Colonic mucosa (tissue), 4 donors: ENCODE measurements at regions not wholly inside any gene's neighbourhood (a gene's known extent, or its start where the extent isn't known, plus 50 kb on each side); places are given as distances from the start of the nearest gene placed in this dataset.
"Not testable (repeated sequence)": the region's sequence is repeated elsewhere in the genome, so short reads cannot be mapped to it uniquely, and the experiment has no call there.

Experiments
- DNase-seq: peaks from one replicate; pipeline ENCODE4 v3.0.0-alpha.2; 2020
- H3K27ac ChIP-seq: fragments of 200-600 bp; one replicate; pipeline ENCODE4 v1.8.0; 2021
- H3K27me3 ChIP-seq: fragments of 200-600 bp; one replicate; pipeline ENCODE4 v1.8.0; 2021
- H3K36me3 ChIP-seq: fragments of 200-600 bp; one replicate; pipeline ENCODE4 v1.8.0; 2021
- H3K4me1 ChIP-seq: fragments of 200-600 bp; one replicate; pipeline ENCODE4 v1.8.0; 2021; ENCODE audit warnings: mild to moderate bottlenecking
- H3K4me3 ChIP-seq: fragments of 200-600 bp; one replicate; pipeline ENCODE4 v1.8.0; 2021
- H3K9ac ChIP-seq, 2 donors: one replicate each; pipeline ENCODE4 v1.7.0; 2013; ENCODE audit warnings: control low read depth in 2 of 2, low read depth in 2 of 2, low read length in 2 of 2
- H3K9me3 ChIP-seq: fragments of 200-600 bp; one replicate; pipeline ENCODE4 v1.8.0; 2021
- intact Hi-C: fragments of 100-400 bp; cut with DNase I; formaldehyde crosslinking; loops from one replicate; pipeline ENCODE4 v1.14.1; 2022
- TF ChIP-seq, protein P1 (sequence below): fragments of 200-600 bp; IDR thresholded peaks from one replicate; pipeline ENCODE4 v1.8.0; 2022; ENCODE audit warnings: antibody characterized with exemption, mild to moderate bottlenecking
- donor health status: healthy.
- donor health status: DM: no; HTN: no; CAD: no.
- donor health status: DM: no; HTN: no; CAD: no.

DNA sequence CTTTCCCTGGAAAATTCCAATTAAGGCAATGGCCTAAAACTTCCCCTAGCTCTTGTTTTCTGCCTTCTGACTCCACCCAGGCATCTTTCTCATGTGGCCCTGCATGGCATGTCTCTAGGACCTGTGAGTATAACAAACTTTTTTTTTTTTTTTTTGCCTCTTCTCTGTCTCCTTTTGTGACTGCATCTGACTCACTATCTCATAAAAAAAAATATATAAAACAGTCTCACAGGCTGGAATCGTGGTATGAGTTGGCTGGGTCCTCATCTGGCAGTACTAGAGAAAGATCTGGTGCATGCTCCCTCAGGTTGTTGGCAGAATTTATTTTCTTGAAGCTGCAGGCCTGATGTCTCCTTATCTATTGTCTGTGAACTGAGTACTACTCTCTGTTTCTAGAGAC, 313.9 kb downstream of the TECRL start:
- intact Hi-C loops, result no loop called here

DNA sequence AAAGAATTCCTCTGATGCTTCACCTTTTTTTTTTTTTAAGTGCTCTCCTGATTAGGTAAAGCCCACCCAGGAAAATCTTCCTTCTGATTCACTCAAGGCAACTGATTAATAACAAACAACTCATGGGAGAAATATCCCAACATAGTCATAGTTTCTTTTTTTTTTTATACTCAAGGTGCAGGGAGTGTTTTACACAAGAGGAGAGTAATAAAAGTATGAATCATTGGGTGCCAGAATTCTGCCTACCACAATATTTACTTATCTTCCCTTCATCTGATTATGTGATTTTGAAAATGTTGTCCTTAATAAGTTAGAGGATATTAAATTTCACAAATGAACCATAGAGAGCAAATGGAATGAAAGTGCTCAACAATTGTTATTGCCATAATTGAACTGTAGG, 329.9 kb downstream of the TECRL start:
- Histone ChIP-seq H3K9ac (no peak overlapping the region), H3K9me3 (no peaks in the 10 kb centered on the region), H3K27me3 (no peaks in the 10 kb centered on the region), H3K4me1 (no peaks in the 10 kb centered on the region), H3K27ac (no peak overlapping the region), H3K36me3 (no peaks in the 10 kb centered on the region), H3K4me3 (no peak overlapping the region)
- TF ChIP-seq, protein P1, sequence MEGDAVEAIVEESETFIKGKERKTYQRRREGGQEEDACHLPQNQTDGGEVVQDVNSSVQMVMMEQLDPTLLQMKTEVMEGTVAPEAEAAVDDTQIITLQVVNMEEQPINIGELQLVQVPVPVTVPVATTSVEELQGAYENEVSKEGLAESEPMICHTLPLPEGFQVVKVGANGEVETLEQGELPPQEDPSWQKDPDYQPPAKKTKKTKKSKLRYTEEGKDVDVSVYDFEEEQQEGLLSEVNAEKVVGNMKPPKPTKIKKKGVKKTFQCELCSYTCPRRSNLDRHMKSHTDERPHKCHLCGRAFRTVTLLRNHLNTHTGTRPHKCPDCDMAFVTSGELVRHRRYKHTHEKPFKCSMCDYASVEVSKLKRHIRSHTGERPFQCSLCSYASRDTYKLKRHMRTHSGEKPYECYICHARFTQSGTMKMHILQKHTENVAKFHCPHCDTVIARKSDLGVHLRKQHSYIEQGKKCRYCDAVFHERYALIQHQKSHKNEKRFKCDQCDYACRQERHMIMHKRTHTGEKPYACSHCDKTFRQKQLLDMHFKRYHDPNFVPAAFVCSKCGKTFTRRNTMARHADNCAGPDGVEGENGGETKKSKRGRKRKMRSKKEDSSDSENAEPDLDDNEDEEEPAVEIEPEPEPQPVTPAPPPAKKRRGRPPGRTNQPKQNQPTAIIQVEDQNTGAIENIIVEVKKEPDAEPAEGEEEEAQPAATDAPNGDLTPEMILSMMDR, result no peak
- no peak for DNase-seq
- intact Hi-C loops, result no loop called here

More for the DNA sequence above, 313.9 kb downstream of the TECRL start:
- no peaks in the 10 kb centered on the region for H3K27me3 ChIP-seq
- H3K9ac ChIP-seq, result no peak overlapping the region
- H3K36me3 ChIP-seq, result no peaks in the 10 kb centered on the region
- H3K4me3 ChIP-seq, result no peak overlapping the region
- no peaks in the 10 kb centered on the region for H3K9me3 ChIP-seq
- TF ChIP-seq, protein P1, result no peak
- no peaks in the 10 kb centered on the region for H3K4me1 ChIP-seq
- no peak overlapping the region for H3K27ac ChIP-seq
- DNase-seq, result no peak

DNA sequence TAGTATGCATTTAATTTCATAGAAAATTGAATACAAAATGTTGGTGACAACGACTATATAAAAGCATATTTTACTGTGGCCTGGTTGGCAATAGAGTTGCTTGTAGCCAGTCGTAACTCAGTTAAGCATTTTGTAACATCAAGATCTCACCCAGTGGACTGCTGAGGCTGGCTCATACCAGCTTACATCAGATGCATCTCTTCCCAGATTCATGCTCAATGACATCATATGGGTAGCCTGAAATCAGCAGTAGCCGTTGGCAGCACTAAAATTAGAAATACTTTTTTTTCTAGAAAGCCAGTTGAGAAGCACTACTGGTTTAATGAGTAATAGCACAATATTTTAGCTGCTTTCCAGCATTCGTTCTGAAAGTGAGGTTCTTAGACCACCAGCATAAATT, 341.2 kb downstream of the TECRL start:
- TF ChIP-seq, protein P1, result no peak
- no peak overlapping the region for H3K9ac ChIP-seq

DNA sequence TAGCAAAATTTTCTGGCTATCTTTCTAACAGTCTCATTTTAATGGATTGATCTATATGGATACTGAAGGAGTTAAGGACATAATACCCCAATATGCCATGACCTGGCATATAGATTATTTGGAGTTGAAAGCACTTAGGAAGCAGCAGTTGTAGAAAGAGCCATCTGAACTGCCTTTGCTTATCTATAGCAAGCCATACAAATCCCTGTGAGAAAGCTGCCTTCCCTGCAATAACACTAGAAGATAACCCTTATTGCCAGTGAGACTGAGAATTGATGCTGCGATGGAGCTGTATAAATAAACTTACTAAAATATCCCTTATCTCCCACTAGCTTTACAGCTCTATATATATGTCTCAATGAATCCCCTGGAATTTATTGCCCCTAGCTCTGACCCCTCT, 346.3 kb downstream of the TECRL start:
- Histone ChIP-seq H3K27me3 (no peaks in the 10 kb centered on the region), H3K27ac (no peak overlapping the region), H3K4me1 (no peaks in the 10 kb centered on the region), H3K4me3 (no peak overlapping the region), H3K9me3 (no peaks in the 10 kb centered on the region), H3K36me3 (no peaks in the 10 kb centered on the region), H3K9ac (no peak overlapping the region)
- intact Hi-C loops, result no loop called here
- TF ChIP-seq, protein P1, result no peak
- no peak for DNase-seq

More for the DNA sequence above, 341.2 kb downstream of the TECRL start:
- intact Hi-C loops, result no loop called here
- Histone ChIP-seq H3K4me3 (no peak overlapping the region), H3K4me1 (no peaks in the 10 kb centered on the region), H3K9me3 (no peaks in the 10 kb centered on the region), H3K36me3 (no peaks in the 10 kb centered on the region), H3K27me3 (no peaks in the 10 kb centered on the region), H3K27ac (no peak overlapping the region)
- no peak for DNase-seq

DNA sequence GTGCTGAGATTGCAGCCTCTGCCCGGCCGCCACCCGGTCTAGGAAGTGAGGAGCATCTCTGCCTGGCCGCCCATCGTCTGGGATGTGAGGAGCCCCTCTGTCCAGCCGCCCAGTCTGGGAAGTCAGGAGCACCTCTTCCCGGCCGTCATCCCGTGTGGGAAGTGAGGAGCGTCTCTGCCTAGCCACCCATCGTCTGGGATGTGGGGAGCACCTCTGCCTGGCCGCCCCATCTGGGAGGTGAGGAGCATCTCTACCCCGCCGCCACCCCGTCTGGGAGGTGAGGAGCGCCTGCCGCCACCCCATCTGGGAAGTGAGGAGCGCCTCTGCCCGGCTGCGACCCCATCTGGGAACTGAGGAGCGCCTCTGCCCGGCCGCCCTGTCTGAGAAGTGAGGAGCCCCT, 372.2 kb downstream of the TECRL start:
- DNase-seq, intact Hi-C loops, H3K4me1 ChIP-seq, H3K4me3 ChIP-seq, H3K27ac ChIP-seq, H3K9me3 ChIP-seq, H3K27me3 ChIP-seq, H3K36me3 ChIP-seq, H3K9ac ChIP-seq: not testable (repeated sequence)

DNA sequence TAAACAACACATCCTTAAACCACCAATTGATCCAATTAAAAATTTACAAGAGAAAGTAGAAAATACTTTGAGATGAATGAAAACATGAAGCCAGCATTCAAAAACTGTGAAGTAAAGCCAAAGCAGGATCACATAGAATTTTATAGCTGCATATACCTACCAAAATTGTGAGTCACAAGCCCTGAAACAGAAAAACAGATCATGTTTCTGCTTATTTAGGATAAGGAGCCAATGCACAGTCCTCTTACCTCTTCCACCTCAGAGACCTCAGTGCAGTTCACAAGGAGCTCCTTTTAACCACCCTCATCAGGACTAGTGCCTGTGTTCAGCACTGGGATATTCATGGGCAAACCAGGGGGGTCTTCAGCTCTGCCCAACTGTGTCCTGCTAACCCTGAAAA, 386.7 kb downstream of the TECRL start:
- H3K36me3 ChIP-seq, result no peaks in the 10 kb centered on the region
- no peak overlapping the region for H3K4me3 ChIP-seq
- H3K4me1 ChIP-seq, result no peaks in the 10 kb centered on the region
- H3K27ac ChIP-seq, result no peak overlapping the region
- no peak overlapping the region for H3K9ac ChIP-seq
- intact Hi-C loops, result no loop called here
- H3K9me3 ChIP-seq, result no peaks in the 10 kb centered on the region
- TF ChIP-seq, protein P1, result no peak
- no peaks in the 10 kb centered on the region for H3K27me3 ChIP-seq
- DNase-seq, result no peak
